ENCODE measurements at regions not wholly inside any gene's neighbourhood (a gene's known extent, or its start where the extent isn't known, plus 50 kb on each side); places are given as distances from the start of the nearest gene placed in this dataset.

DNA sequence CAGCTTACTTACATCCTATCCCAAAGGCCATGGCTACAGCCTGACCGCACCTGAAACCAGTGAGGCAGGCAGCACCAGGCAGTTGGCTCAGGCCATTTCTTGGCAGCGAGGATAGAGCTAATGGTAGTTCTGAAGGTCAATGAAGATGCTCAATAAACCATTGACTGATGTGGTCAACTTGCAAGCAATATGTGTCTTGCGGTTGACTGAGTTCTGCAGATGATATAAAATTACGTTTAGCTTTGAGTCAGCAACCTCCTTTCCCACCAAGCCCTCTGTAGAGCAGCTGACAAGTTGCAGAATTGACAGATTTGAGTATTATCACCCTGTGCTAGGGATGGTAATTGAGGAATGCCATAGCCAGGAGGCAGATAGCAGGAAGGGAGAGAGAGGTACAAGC is 189.0 kb upstream of the PUM3 start:
- TF ChIP-seq CTCF (conservative IDR thresholded peaks at IDR 0.05 in 1 of 2, IDR thresholded peaks at IDR 0.05 in 1 of 2; ENCODE audit: extremely low read depth in 1 of 2, insufficient read depth in 1 of 2, low read depth in 1 of 2, low read length in 2 of 2) (no peak), EZH2 (IDR thresholded peaks at IDR 0.05; ENCODE audit: borderline replicate concordance, low read length) (no peak)

Data from mammary epithelial cell (primary cell).